ENCODE measurements at regions not wholly inside any gene's neighbourhood (a gene's known extent, or its start where the extent isn't known, plus 50 kb on each side); places are given as distances from the start of the nearest gene placed in this dataset.
"Not testable (repeated sequence)": the region's sequence is repeated elsewhere in the genome, so short reads cannot be mapped to it uniquely, and the experiment has no call there.

GRCh38 chr1:120525386-120525785 is 110.6 kb downstream of the NBPF8 start:
- H3K4me1 Mint-ChIP-seq (ENCODE audit: low read depth); H3K27ac Mint-ChIP-seq (ENCODE audit: unreplicated experiment); H3K27me3 Mint-ChIP-seq (ENCODE audit: low read depth); H3K9me3 Mint-ChIP-seq (ENCODE audit: low read depth); H3K36me3 Mint-ChIP-seq (ENCODE audit: low read depth); DNase-seq (ENCODE audit: low spot score); H3K4me3 Mint-ChIP-seq (ENCODE audit: unreplicated experiment): not testable (repeated sequence)

- not testable (repeated sequence) for H3K27me3 Mint-ChIP-seq (ENCODE audit: low read depth); H3K4me1 Mint-ChIP-seq (ENCODE audit: low read depth); H3K36me3 Mint-ChIP-seq (ENCODE audit: low read depth); DNase-seq (ENCODE audit: low spot score); H3K9me3 Mint-ChIP-seq (ENCODE audit: low read depth); H3K27ac Mint-ChIP-seq (ENCODE audit: unreplicated experiment); H3K4me3 Mint-ChIP-seq (ENCODE audit: unreplicated experiment)
These were observed 114.7 kb downstream of the NBPF8 start for GRCh38 chr1:120529475-120530089.

- not testable (repeated sequence) for H3K4me1 Mint-ChIP-seq (ENCODE audit: low read depth); DNase-seq (ENCODE audit: low spot score); H3K4me3 Mint-ChIP-seq (ENCODE audit: unreplicated experiment); H3K9me3 Mint-ChIP-seq (ENCODE audit: low read depth); H3K36me3 Mint-ChIP-seq (ENCODE audit: low read depth); H3K27me3 Mint-ChIP-seq (ENCODE audit: low read depth); H3K27ac Mint-ChIP-seq (ENCODE audit: unreplicated experiment)
These were observed 116.6 kb downstream of the NBPF8 start for GRCh38 chr1:120531455-120531854.

GRCh38 chr1:120534361-120535047 is 119.7 kb downstream of the NBPF8 start:
- not testable (repeated sequence) for H3K4me3 Mint-ChIP-seq (ENCODE audit: unreplicated experiment); DNase-seq (ENCODE audit: low spot score)
- H3K27ac Mint-ChIP-seq (ENCODE audit: unreplicated experiment), result peak overlapping the region; percentile 95

GRCh38 chr1:120535052-120535451 is 120.2 kb downstream of the NBPF8 start:
- not testable (repeated sequence) for H3K27me3 Mint-ChIP-seq (ENCODE audit: low read depth); H3K9me3 Mint-ChIP-seq (ENCODE audit: low read depth); H3K4me1 Mint-ChIP-seq (ENCODE audit: low read depth); H3K36me3 Mint-ChIP-seq (ENCODE audit: low read depth); H3K4me3 Mint-ChIP-seq (ENCODE audit: unreplicated experiment); DNase-seq (ENCODE audit: low spot score)
- peak overlapping the region; percentile 95 for H3K27ac Mint-ChIP-seq (ENCODE audit: unreplicated experiment)

More at GRCh38 chr1:120534361-120535047, 119.7 kb downstream of the NBPF8 start:
- not testable (repeated sequence) for H3K9me3 Mint-ChIP-seq (ENCODE audit: low read depth); H3K36me3 Mint-ChIP-seq (ENCODE audit: low read depth); H3K27me3 Mint-ChIP-seq (ENCODE audit: low read depth); H3K4me1 Mint-ChIP-seq (ENCODE audit: low read depth)

GRCh38 chr1:120541394-120541793 is 126.6 kb downstream of the NBPF8 start:
- not testable (repeated sequence) for H3K27me3 Mint-ChIP-seq (ENCODE audit: low read depth); H3K27ac Mint-ChIP-seq (ENCODE audit: unreplicated experiment); H3K4me1 Mint-ChIP-seq (ENCODE audit: low read depth); H3K4me3 Mint-ChIP-seq (ENCODE audit: unreplicated experiment); H3K36me3 Mint-ChIP-seq (ENCODE audit: low read depth); DNase-seq (ENCODE audit: low spot score); H3K9me3 Mint-ChIP-seq (ENCODE audit: low read depth)

- not testable (repeated sequence) for DNase-seq (ENCODE audit: low spot score); H3K4me3 Mint-ChIP-seq (ENCODE audit: unreplicated experiment); H3K9me3 Mint-ChIP-seq (ENCODE audit: low read depth)
These were observed 127.5 kb downstream of the NBPF8 start for GRCh38 chr1:120542365-120542764.

GRCh38 chr1:120542940-120543339 is 128.1 kb downstream of the NBPF8 start:
- H3K27me3 Mint-ChIP-seq (ENCODE audit: low read depth); H3K9me3 Mint-ChIP-seq (ENCODE audit: low read depth); H3K36me3 Mint-ChIP-seq (ENCODE audit: low read depth); H3K27ac Mint-ChIP-seq (ENCODE audit: unreplicated experiment); H3K4me3 Mint-ChIP-seq (ENCODE audit: unreplicated experiment); H3K4me1 Mint-ChIP-seq (ENCODE audit: low read depth); DNase-seq (ENCODE audit: low spot score): not testable (repeated sequence)

More at GRCh38 chr1:120542365-120542764, 127.5 kb downstream of the NBPF8 start:
- H3K36me3 Mint-ChIP-seq (ENCODE audit: low read depth); H3K27me3 Mint-ChIP-seq (ENCODE audit: low read depth); H3K27ac Mint-ChIP-seq (ENCODE audit: unreplicated experiment); H3K4me1 Mint-ChIP-seq (ENCODE audit: low read depth): not testable (repeated sequence)

GRCh38 chr1:120544434-120544833 is 129.6 kb downstream of the NBPF8 start:
- TF ChIP-seq CTCF (IDR thresholded peaks at IDR 0.05), result peak; percentile 71
- H3K27me3 Mint-ChIP-seq (ENCODE audit: low read depth); DNase-seq (ENCODE audit: low spot score); H3K4me3 Mint-ChIP-seq (ENCODE audit: unreplicated experiment); H3K4me1 Mint-ChIP-seq (ENCODE audit: low read depth); H3K9me3 Mint-ChIP-seq (ENCODE audit: low read depth); H3K27ac Mint-ChIP-seq (ENCODE audit: unreplicated experiment); H3K36me3 Mint-ChIP-seq (ENCODE audit: low read depth): not testable (repeated sequence)

- H3K9me3 Mint-ChIP-seq (ENCODE audit: low read depth); H3K27ac Mint-ChIP-seq (ENCODE audit: unreplicated experiment); H3K27me3 Mint-ChIP-seq (ENCODE audit: low read depth); DNase-seq (ENCODE audit: low spot score); H3K4me3 Mint-ChIP-seq (ENCODE audit: unreplicated experiment); H3K36me3 Mint-ChIP-seq (ENCODE audit: low read depth); H3K4me1 Mint-ChIP-seq (ENCODE audit: low read depth): not testable (repeated sequence)
These were observed 135.5 kb downstream of the NBPF8 start for GRCh38 chr1:120550335-120550734.

GRCh38 chr1:120552190-120552589 is 137.4 kb downstream of the NBPF8 start:
- not testable (repeated sequence) for H3K9me3 Mint-ChIP-seq (ENCODE audit: low read depth); H3K27me3 Mint-ChIP-seq (ENCODE audit: low read depth); H3K36me3 Mint-ChIP-seq (ENCODE audit: low read depth); H3K4me3 Mint-ChIP-seq (ENCODE audit: unreplicated experiment); H3K4me1 Mint-ChIP-seq (ENCODE audit: low read depth); H3K27ac Mint-ChIP-seq (ENCODE audit: unreplicated experiment); DNase-seq (ENCODE audit: low spot score)

GRCh38 chr1:120557605-120558302 is 142.9 kb downstream of the NBPF8 start:
- DNase-seq (ENCODE audit: low spot score); H3K27me3 Mint-ChIP-seq (ENCODE audit: low read depth); H3K4me1 Mint-ChIP-seq (ENCODE audit: low read depth); H3K9me3 Mint-ChIP-seq (ENCODE audit: low read depth); H3K36me3 Mint-ChIP-seq (ENCODE audit: low read depth): not testable (repeated sequence)
- Mint-ChIP-seq H3K4me3 (ENCODE audit: unreplicated experiment) (peak overlapping the region; percentile 63), H3K27ac (ENCODE audit: unreplicated experiment) (peak overlapping the region; percentile 65)
